Lower leg skin (tissue), 3 donors: ENCODE measurements at regions not wholly inside any gene's neighbourhood (a gene's known extent, or its start where the extent isn't known, plus 50 kb on each side); places are given as distances from the start of the nearest gene placed in this dataset.

Experiments
- POLR2A ChIP-seq, 2 donors: fragments of 450-650 bp; IDR thresholded peaks; one replicate each; pipeline ENCODE4 v1.6.1; 2016 to 2017; ENCODE audit warnings: antibody characterized with exemption in 2 of 2, mild to moderate bottlenecking in 1 of 2, moderate library complexity in 1 of 2
- TF ChIP-seq, protein P1 (sequence below), 3 donors: fragments of 450-650 bp; IDR thresholded peaks; one replicate each; pipeline ENCODE4 v1.5.1; 2016; ENCODE audit warnings: antibody characterized with exemption in 3 of 3, mild to moderate bottlenecking in 3 of 3, moderate library complexity in 2 of 3

DNA sequence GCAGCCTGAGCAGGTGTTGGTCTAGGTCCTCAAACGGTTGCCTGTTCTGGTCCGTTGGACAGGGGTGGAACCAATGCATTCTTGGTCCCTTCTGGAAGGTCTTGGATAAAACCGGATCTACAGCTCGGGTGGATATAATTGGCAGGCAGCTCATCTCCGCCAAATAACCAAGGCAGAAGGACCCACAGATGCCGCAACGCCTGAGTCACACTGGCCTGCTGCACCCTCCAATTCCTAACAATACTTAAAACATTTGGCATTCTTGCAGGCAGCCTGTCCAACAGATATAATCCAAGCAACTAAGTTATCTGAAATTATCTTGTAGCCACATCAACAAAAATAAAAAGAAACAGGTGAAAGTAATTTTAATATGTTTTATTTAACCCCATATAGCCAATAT is 59.0 kb upstream of the FGF14 start:
- TF ChIP-seq POLR2A (IDR thresholded peaks at IDR 0.05), result no peak
- TF ChIP-seq, protein P1, sequence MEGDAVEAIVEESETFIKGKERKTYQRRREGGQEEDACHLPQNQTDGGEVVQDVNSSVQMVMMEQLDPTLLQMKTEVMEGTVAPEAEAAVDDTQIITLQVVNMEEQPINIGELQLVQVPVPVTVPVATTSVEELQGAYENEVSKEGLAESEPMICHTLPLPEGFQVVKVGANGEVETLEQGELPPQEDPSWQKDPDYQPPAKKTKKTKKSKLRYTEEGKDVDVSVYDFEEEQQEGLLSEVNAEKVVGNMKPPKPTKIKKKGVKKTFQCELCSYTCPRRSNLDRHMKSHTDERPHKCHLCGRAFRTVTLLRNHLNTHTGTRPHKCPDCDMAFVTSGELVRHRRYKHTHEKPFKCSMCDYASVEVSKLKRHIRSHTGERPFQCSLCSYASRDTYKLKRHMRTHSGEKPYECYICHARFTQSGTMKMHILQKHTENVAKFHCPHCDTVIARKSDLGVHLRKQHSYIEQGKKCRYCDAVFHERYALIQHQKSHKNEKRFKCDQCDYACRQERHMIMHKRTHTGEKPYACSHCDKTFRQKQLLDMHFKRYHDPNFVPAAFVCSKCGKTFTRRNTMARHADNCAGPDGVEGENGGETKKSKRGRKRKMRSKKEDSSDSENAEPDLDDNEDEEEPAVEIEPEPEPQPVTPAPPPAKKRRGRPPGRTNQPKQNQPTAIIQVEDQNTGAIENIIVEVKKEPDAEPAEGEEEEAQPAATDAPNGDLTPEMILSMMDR (IDR thresholded peaks at IDR 0.05), result no peak
